ENCODE measurements at regions not wholly inside any gene's neighbourhood (a gene's known extent, or its start where the extent isn't known, plus 50 kb on each side); places are given as distances from the start of the nearest gene placed in this dataset.

DNA sequence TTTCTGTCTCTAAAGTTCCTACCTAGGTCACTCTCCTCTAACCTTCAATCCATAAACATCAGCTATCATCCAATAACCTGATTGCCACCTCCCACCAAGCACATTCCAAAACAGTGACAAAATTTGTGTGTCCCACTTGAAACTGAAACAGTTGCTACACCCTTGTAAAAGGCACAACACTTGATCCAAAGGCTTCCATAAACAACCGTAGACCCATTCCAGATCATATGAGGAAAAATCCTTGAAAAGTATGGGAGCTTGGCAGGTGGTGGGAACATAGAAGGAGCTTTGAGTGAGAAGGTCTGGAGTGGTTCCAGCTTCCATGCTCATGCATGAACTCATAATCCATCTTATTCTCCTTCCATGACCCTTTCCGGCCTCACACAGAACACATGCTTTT is 82.0 kb upstream of the ATP1A1 start (continued):
- TF ChIP-seq, protein P1, sequence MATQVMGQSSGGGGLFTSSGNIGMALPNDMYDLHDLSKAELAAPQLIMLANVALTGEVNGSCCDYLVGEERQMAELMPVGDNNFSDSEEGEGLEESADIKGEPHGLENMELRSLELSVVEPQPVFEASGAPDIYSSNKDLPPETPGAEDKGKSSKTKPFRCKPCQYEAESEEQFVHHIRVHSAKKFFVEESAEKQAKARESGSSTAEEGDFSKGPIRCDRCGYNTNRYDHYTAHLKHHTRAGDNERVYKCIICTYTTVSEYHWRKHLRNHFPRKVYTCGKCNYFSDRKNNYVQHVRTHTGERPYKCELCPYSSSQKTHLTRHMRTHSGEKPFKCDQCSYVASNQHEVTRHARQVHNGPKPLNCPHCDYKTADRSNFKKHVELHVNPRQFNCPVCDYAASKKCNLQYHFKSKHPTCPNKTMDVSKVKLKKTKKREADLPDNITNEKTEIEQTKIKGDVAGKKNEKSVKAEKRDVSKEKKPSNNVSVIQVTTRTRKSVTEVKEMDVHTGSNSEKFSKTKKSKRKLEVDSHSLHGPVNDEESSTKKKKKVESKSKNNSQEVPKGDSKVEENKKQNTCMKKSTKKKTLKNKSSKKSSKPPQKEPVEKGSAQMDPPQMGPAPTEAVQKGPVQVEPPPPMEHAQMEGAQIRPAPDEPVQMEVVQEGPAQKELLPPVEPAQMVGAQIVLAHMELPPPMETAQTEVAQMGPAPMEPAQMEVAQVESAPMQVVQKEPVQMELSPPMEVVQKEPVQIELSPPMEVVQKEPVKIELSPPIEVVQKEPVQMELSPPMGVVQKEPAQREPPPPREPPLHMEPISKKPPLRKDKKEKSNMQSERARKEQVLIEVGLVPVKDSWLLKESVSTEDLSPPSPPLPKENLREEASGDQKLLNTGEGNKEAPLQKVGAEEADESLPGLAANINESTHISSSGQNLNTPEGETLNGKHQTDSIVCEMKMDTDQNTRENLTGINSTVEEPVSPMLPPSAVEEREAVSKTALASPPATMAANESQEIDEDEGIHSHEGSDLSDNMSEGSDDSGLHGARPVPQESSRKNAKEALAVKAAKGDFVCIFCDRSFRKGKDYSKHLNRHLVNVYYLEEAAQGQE (IDR thresholded peaks at IDR 0.05; ENCODE audit: unreplicated experiment) = no peak
- no peak for TF ChIP-seq ZNF114 (CRISPR knock-in tag; IDR thresholded peaks at IDR 0.05)

DNA sequence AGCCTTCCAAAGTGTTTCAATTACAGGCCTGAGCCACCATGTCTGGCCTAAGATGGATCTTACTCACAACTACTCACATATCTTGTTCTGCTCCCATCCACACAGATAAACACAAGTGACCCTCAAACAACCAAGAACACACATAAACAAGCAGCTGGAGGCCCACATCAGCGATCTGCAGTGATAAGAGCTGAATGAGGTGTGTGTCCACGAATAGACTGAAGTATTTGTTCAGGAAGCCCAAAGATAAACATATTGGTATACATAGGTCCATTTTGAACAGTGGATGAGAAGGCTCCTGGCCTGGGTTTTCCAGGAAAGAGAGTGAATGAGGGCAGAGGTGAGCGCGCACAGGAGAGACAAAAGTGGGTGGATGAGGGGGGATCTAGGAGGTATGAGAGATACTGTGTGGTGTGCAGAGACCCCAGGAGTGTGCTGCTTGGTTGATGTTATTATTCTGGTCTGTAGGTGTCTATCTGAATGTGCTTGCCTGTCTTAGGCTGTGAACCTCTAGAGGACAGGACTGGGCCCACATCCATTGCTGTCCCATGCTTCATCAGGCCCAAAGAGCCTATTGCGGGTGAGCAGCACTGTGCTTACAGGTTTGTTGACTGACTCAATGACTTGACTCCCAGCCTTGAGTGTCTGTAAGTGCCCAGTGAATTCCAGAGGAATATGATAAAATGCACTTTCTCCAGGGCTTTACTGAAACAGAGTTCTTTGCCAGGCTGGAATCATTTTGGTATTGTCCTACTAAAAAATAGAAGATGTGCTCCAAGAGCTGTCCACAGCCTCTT is 79.9 kb upstream of the ATP1A1 start:
- Histone ChIP-seq H3K79me2 (replicated peaks; ENCODE audit: insufficient read depth) (no peaks in the 10 kb centered on the region), H4K20me1 (replicated peaks; ENCODE audit: insufficient read depth) (no peaks in the 10 kb centered on the region), H3K4me3 (no peak overlapping the region), H3K27ac (ENCODE audit: low read depth) (no peak overlapping the region), H3K4me1 (ENCODE audit: insufficient read depth) (no peaks in the 10 kb centered on the region), H3K4me2 (no peak overlapping the region), H3K9me2 (ENCODE audit: insufficient read depth) (no peaks in the 10 kb centered on the region; the same call in 1 of the 2 replicates), H3K36me3 (ENCODE audit: insufficient read depth) (no peaks in the 10 kb centered on the region), H3F3A (replicated peaks; ENCODE audit: low read depth) (no peaks in the 10 kb centered on the region), H2AFZ (no peak overlapping the region), H3K27me3 (ENCODE audit: insufficient read depth) (no peaks in the 10 kb centered on the region)
- no peak for DNase-seq (ENCODE audit: low spot score)
- Mint-ChIP-seq H3K4me3 (no peak overlapping the region), H3K36me3 (ENCODE audit: low read depth) (peaks cover 3% of the 10 kb centered on the region; the same call in 1 of the 3 replicates), H3K9me3 (peaks cover 10% of the 10 kb centered on the region; the same call in 2 of the 3 replicates), H3K27me3 (ENCODE audit: insufficient read depth, low read depth, poor library complexity) (no peaks in the 10 kb centered on the region), H3K27ac (no peak overlapping the region), H3K4me1 (no peaks in the 10 kb centered on the region)
- ATAC-seq = no peak
- no peak for TF ChIP-seq CREB1 (CRISPR knock-in tag; IDR thresholded peaks at IDR 0.05; ENCODE audit: low read depth)
- TF ChIP-seq, protein P2, sequence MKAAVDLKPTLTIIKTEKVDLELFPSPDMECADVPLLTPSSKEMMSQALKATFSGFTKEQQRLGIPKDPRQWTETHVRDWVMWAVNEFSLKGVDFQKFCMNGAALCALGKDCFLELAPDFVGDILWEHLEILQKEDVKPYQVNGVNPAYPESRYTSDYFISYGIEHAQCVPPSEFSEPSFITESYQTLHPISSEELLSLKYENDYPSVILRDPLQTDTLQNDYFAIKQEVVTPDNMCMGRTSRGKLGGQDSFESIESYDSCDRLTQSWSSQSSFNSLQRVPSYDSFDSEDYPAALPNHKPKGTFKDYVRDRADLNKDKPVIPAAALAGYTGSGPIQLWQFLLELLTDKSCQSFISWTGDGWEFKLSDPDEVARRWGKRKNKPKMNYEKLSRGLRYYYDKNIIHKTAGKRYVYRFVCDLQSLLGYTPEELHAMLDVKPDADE (IDR thresholded peaks at IDR 0.05) = no peak
- TF ChIP-seq JUNB (IDR thresholded peaks at IDR 0.05; ENCODE audit: unreplicated experiment) = no peak
- TF ChIP-seq EZH2 (IDR thresholded peaks at IDR 0.05; ENCODE audit: low read depth, unreplicated experiment) = no peak
- TF ChIP-seq NANOG (IDR thresholded peaks at IDR 0.05; ENCODE audit: borderline replicate concordance) = no peak
- TF ChIP-seq ZNF331 (CRISPR knock-in tag; IDR thresholded peaks at IDR 0.05; ENCODE audit: low read depth) = no peak
- TF ChIP-seq ZNF114 (CRISPR knock-in tag; IDR thresholded peaks at IDR 0.05) = no peak
- TF ChIP-seq, protein P3, sequence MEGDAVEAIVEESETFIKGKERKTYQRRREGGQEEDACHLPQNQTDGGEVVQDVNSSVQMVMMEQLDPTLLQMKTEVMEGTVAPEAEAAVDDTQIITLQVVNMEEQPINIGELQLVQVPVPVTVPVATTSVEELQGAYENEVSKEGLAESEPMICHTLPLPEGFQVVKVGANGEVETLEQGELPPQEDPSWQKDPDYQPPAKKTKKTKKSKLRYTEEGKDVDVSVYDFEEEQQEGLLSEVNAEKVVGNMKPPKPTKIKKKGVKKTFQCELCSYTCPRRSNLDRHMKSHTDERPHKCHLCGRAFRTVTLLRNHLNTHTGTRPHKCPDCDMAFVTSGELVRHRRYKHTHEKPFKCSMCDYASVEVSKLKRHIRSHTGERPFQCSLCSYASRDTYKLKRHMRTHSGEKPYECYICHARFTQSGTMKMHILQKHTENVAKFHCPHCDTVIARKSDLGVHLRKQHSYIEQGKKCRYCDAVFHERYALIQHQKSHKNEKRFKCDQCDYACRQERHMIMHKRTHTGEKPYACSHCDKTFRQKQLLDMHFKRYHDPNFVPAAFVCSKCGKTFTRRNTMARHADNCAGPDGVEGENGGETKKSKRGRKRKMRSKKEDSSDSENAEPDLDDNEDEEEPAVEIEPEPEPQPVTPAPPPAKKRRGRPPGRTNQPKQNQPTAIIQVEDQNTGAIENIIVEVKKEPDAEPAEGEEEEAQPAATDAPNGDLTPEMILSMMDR (conservative IDR thresholded peaks at IDR 0.05; ENCODE audit: low read depth in 2 of 2) = no peak
- TF ChIP-seq, protein P4, sequence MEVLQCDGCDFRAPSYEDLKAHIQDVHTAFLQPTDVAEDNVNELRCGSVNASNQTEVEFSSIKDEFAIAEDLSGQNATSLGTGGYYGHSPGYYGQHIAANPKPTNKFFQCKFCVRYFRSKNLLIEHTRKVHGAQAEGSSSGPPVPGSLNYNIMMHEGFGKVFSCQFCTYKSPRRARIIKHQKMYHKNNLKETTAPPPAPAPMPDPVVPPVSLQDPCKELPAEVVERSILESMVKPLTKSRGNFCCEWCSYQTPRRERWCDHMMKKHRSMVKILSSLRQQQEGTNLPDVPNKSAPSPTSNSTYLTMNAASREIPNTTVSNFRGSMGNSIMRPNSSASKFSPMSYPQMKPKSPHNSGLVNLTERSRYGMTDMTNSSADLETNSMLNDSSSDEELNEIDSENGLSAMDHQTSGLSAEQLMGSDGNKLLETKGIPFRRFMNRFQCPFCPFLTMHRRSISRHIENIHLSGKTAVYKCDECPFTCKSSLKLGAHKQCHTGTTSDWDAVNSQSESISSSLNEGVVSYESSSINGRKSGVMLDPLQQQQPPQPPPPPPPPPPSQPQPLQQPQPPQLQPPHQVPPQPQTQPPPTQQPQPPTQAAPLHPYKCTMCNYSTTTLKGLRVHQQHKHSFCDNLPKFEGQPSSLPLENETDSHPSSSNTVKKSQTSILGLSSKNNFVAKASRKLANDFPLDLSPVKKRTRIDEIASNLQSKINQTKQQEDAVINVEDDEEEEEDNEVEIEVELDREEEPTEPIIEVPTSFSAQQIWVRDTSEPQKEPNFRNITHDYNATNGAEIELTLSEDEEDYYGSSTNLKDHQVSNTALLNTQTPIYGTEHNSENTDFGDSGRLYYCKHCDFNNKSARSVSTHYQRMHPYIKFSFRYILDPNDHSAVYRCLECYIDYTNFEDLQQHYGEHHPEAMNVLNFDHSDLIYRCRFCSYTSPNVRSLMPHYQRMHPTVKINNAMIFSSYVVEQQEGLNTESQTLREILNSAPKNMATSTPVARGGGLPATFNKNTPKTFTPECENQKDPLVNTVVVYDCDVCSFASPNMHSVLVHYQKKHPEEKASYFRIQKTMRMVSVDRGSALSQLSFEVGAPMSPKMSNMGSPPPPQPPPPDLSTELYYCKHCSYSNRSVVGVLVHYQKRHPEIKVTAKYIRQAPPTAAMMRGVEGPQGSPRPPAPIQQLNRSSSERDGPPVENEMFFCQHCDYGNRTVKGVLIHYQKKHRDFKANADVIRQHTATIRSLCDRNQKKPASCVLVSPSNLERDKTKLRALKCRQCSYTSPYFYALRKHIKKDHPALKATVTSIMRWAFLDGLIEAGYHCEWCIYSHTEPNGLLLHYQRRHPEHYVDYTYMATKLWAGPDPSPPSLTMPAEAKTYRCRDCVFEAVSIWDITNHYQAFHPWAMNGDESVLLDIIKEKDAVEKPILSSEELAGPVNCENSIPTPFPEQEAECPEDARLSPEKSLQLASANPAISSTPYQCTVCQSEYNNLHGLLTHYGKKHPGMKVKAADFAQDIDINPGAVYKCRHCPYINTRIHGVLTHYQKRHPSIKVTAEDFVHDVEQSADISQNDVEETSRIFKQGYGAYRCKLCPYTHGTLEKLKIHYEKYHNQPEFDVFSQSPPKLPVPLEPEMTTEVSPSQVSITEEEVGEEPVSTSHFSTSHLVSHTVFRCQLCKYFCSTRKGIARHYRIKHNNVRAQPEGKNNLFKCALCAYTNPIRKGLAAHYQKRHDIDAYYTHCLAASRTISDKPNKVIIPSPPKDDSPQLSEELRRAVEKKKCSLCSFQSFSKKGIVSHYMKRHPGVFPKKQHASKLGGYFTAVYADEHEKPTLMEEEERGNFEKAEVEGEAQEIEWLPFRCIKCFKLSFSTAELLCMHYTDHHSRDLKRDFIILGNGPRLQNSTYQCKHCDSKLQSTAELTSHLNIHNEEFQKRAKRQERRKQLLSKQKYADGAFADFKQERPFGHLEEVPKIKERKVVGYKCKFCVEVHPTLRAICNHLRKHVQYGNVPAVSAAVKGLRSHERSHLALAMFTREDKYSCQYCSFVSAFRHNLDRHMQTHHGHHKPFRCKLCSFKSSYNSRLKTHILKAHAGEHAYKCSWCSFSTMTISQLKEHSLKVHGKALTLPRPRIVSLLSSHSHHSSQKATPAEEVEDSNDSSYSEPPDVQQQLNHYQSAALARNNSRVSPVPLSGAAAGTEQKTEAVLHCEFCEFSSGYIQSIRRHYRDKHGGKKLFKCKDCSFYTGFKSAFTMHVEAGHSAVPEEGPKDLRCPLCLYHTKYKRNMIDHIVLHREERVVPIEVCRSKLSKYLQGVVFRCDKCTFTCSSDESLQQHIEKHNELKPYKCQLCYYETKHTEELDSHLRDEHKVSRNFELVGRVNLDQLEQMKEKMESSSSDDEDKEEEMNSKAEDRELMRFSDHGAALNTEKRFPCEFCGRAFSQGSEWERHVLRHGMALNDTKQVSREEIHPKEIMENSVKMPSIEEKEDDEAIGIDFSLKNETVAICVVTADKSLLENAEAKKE (CRISPR knock-in tag; IDR thresholded peaks at IDR 0.05) = no peak
- TF ChIP-seq POLR2AphosphoS5 (IDR thresholded peaks at IDR 0.05; ENCODE audit: low read depth) = no peak
- no peak for TF ChIP-seq EZH2phosphoT487 (IDR thresholded peaks at IDR 0.05; ENCODE audit: unreplicated experiment)
